SK-N-MC (cell line): ENCODE measurements at regions not wholly inside any gene's neighbourhood (a gene's known extent, or its start where the extent isn't known, plus 50 kb on each side); places are given as distances from the start of the nearest gene placed in this dataset.

Source experiments
- DNase-seq: peaks from one replicate; pipeline ENCODE4 v3.0.0-alpha.2; 2011; ENCODE audit warnings: low read depth, low spot score
- H3K27ac ChIP-seq: fragments of 200-600 bp; sonication (generic); 2 replicates; pipeline ENCODE4 v1.5.1; 2016; ENCODE audit warnings: mixed run types
- H3K36me3 ChIP-seq: fragments of 200-600 bp; sonication (generic); 2 replicates; pipeline ENCODE4 v1.6.1; 2017; ENCODE audit warnings: antibody characterized with exemption, low read length, mixed read lengths; ENCODE audit not compliant: insufficient read depth
- H3K4me3 ChIP-seq: fragments of 200-600 bp; sonication (generic); 2 replicates; pipeline ENCODE4 v1.5.1; 2016
- H3K9ac ChIP-seq: fragments of 200-600 bp; sonication (generic); 2 replicates; pipeline ENCODE4 v1.8.0; 2017; ENCODE audit warnings: mixed run types, mixed read lengths; ENCODE audit not compliant: insufficient read length
- H3K9me3 ChIP-seq: fragments of 200-600 bp; sonication (generic); 2 replicates; pipeline ENCODE4 v1.6.1; 2017; ENCODE audit warnings: low read depth, mild to moderate bottlenecking, antibody characterized with exemption, low read length, moderate library complexity, mixed read lengths
- EZH2 ChIP-seq: fragments of 200-600 bp; sonication (generic); IDR thresholded peaks from one replicate; pipeline ENCODE4 v1.6.1; 2017; ENCODE audit warnings: antibody characterized with exemption
- FOXP2 ChIP-seq: optimal IDR thresholded peaks from 2 replicates; pipeline ENCODE3; 2011; ENCODE audit warnings: mild to moderate bottlenecking, moderate library complexity; ENCODE audit not compliant: insufficient read depth; ENCODE audit errors: extremely low read length, control extremely low read depth
- POLR2AphosphoS5 ChIP-seq: IDR thresholded peaks from 2 replicates; pipeline ENCODE4 v1.6.1; 2012; ENCODE audit warnings: mild to moderate bottlenecking, low read depth, low read length, borderline replicate concordance

DNA sequence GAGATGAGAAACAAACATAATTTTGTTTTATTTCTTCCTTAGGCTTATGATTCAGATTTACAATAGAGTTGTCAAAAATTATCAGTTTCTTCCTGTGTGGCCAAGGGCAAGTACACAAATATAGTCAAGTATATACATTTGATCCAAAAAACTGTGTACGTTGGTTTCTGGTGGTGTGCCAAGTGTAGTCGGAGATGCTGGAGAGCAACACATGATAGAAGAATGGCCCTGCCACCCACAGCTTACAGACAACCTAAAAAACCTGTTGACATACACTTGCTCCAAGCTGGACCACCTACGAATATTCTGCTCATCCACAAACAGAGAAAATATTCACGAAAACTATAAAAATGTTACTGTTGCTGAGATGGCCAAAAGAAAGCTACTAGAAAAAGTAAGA is 890.8 kb upstream of the PHF14 start:
- H3K9me3 ChIP-seq = no peaks in the 10 kb centered on the region
- H3K27ac ChIP-seq = no peak overlapping the region
- no peaks in the 10 kb centered on the region for H3K36me3 ChIP-seq
- H3K9ac ChIP-seq = no peak overlapping the region
- H3K4me3 ChIP-seq = no peak overlapping the region
- TF ChIP-seq EZH2 (no peak), POLR2AphosphoS5 (no peak), FOXP2 (no peak)
- DNase-seq = no peak

DNA sequence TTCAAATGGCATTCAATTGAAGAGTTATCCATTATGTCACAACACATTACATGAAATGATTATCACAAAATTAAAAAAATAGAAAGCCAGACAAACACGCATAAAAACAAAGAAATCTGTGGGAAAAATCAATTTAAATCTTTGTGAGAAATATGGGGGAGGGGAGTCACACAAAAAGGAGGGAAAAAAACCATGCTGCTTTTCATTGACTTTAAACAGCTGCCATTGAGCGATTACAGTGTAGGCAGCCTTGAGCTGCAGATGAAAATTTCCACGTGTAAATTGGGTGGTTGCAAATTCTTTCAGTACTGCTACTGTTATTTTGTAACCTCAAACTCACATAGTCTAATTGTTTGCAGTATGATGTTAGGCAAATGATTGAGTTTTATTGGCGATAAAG is 889.9 kb upstream of the PHF14 start:
- Histone ChIP-seq H3K27ac (no peak overlapping the region), H3K9me3 (no peaks in the 10 kb centered on the region), H3K9ac (no peak overlapping the region), H3K36me3 (no peaks in the 10 kb centered on the region), H3K4me3 (no peak overlapping the region)
- TF ChIP-seq POLR2AphosphoS5 = no peak
- no peak for TF ChIP-seq EZH2
- no peak for TF ChIP-seq FOXP2
- no peak for DNase-seq

DNA sequence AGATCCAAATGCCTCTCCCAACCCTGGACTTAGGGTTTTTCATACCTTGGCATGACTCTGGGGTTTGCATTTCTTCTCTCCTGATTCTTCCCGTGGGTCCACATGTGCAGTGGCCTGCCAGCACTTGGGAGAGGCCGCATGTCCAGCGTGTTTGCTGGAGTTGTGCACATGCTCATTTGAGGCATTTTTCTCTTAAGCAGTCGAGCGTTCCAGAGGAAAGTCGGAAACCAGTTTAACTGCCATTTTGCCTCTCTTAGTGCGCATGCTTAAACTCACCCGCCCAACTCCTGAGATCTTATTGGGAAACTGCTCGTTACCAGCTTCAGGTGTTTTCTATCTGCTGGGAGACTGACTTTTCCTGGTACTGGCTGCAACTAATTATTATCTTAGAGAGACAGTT is 888.4 kb upstream of the PHF14 start:
- Histone ChIP-seq H3K36me3 (no peaks in the 10 kb centered on the region), H3K4me3 (no peak overlapping the region), H3K9ac (no peak overlapping the region), H3K27ac (no peak overlapping the region), H3K9me3 (no peaks in the 10 kb centered on the region)
- TF ChIP-seq POLR2AphosphoS5 = no peak
- TF ChIP-seq EZH2 = no peak
- TF ChIP-seq FOXP2 = no peak
- no peak for DNase-seq

DNA sequence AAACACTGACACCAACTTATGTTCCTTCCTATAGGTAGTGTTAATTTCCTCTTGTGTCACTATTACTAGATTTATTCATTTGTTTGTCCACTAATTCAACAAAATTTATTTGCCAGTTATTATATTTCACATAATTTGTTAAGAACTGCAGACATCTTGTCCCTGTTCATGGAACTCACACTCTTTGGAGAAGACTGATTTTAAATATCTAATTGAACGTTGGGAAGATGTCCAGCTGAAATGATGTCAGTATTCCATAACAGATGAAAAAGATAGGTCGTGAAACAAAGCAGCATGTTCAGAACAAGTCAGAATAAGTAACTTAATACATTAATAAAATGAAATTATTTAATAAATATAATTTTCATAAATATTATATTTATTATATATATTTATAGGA is 873.1 kb upstream of the PHF14 start:
- Histone ChIP-seq H3K4me3 (no peak overlapping the region), H3K9me3 (no peaks in the 10 kb centered on the region), H3K9ac (no peak overlapping the region), H3K27ac (no peak overlapping the region), H3K36me3 (no peaks in the 10 kb centered on the region)
- no peak for TF ChIP-seq FOXP2
- no peak for DNase-seq

DNA sequence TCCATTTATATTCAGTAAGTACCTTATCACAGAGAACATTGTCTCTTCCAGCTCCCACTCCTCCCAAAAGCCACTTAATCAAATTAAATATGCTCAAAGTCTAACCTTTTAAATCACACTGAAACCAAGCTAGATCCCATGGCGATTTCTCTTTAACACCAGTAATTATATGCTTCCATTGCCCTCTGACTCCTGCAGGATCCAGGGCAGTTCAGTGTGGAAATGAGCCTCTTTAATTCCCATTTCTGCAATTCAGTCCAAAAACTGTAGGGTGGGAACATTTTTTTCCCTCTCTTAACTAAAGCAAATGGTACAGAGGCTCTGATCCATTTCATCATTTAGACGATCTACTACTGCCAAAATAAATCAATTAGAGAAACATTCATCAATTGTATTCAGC is 872.3 kb upstream of the PHF14 start:
- TF ChIP-seq EZH2 (no peak), POLR2AphosphoS5 (no peak), FOXP2 (no peak)
- Histone ChIP-seq H3K36me3 (no peaks in the 10 kb centered on the region), H3K9me3 (no peaks in the 10 kb centered on the region), H3K4me3 (no peak overlapping the region), H3K9ac (no peak overlapping the region), H3K27ac (no peak overlapping the region)
- no peak for DNase-seq

DNA sequence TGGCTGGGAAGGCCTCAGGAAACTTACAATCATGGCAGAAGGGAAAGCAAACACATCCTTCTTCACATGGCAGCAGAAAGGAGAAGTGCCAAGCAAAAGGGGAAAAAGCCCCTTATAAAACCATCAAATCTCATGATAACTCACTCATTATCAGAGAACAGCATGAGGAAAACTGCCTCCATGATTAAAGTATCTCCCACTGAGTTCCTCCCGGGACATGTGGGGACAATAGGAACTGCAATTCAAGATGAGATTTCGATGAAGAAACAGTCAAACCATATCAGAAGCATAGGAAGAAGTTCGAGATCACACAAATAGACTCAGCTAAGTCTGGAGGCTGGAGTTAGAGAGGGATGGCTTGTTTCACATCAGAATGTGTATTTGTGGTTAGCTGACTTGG is 869.4 kb upstream of the PHF14 start:
- H3K9ac ChIP-seq = no peak overlapping the region
- H3K36me3 ChIP-seq = no peaks in the 10 kb centered on the region
- H3K27ac ChIP-seq = no peak overlapping the region
- no peaks in the 10 kb centered on the region for H3K9me3 ChIP-seq
- H3K4me3 ChIP-seq = no peak overlapping the region
- DNase-seq = no peak
- no peak for TF ChIP-seq FOXP2
- no peak for TF ChIP-seq POLR2AphosphoS5
- TF ChIP-seq EZH2 = no peak

DNA sequence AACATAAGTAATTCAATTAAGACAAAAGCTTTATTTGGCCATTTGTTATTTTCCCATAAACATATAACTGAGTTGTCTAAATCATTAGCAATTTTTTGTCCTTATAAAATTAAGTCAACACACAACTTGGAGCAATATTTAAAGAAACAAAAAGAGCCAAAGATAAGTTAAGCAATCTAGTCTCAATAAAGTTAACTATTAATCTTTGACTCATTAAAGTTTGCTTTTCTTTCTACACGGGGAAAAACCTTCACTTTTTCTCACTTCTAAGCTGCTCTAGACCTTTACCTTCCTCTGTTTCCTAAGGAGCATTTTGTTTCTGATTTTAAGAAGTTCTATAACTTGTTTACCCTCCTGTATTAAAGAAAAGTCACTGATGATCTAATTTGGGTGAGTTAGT is 867.1 kb upstream of the PHF14 start:
- DNase-seq = no peak
- Histone ChIP-seq H3K9ac (no peak overlapping the region), H3K9me3 (no peaks in the 10 kb centered on the region), H3K4me3 (no peak overlapping the region), H3K27ac (no peak overlapping the region), H3K36me3 (no peaks in the 10 kb centered on the region)
- TF ChIP-seq FOXP2 (no peak), POLR2AphosphoS5 (no peak), EZH2 (no peak)

DNA sequence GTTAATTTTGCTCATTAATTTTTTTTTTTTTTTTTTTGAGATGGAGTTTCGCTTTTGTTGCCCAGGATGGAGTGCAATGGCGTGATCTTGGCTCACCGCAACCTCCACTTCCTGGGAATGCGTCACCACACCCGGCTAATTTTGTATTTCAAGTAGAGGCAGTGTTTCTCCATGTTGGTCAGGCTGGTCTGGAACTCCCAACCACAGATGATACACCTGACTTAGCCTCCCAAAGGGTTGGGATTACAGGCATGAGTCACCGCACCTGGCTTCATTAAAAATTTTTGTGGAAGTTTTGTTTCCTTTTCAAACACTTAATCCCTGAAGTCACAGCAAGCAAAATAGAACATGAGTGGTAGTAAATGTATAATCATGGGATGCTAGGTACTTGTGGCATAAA is 857.2 kb upstream of the PHF14 start:
- H3K27ac ChIP-seq = no peak overlapping the region
- H3K9ac ChIP-seq = no peak overlapping the region
- no peak for DNase-seq
- no peak overlapping the region for H3K4me3 ChIP-seq
- TF ChIP-seq EZH2 = no peak
- TF ChIP-seq POLR2AphosphoS5 = no peak
- no peak for TF ChIP-seq FOXP2
- no peaks in the 10 kb centered on the region for H3K9me3 ChIP-seq
- no peaks in the 10 kb centered on the region for H3K36me3 ChIP-seq

DNA sequence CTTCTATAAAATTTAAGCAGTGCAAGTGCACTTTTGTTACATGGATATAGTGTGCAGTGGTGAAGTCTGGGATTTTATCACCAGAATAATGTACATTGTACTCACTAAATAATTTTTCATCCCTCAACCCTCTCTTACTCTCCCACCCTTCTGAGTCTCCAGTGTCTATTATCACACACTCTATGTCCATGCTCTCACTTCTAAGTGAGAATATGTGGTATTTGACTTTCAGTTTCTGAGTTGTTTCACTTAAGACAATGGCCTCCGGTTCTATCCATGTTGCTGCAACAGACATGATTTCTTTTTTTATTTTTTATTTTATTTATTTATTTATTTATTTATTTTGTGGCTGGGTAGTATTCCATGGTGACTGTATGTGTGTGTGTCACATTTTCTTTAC is 855.9 kb upstream of the PHF14 start:
- Histone ChIP-seq H3K27ac (no peak overlapping the region), H3K4me3 (no peak overlapping the region), H3K36me3 (no peaks in the 10 kb centered on the region), H3K9ac (no peak overlapping the region), H3K9me3 (no peaks in the 10 kb centered on the region)
- no peak for DNase-seq
- TF ChIP-seq POLR2AphosphoS5 = no peak
- no peak for TF ChIP-seq FOXP2
- TF ChIP-seq EZH2 = no peak
